Lower leg skin (tissue), 4 donors: ENCODE measurements at regions not wholly inside any gene's neighbourhood (a gene's known extent, or its start where the extent isn't known, plus 50 kb on each side); places are given as distances from the start of the nearest gene placed in this dataset.

Experiments
- DNase-seq, 2 donors: peaks; one replicate each; pipeline ENCODE4 v3.0.0-alpha.2; 2019; ENCODE audit warnings: low spot score in 2 of 2
- H3K4me3 ChIP-seq: fragments of 200-600 bp; sonication (generic); 2 replicates; pipeline ENCODE4 v1.5.1; 2017; ENCODE audit warnings: mild to moderate bottlenecking, low read depth; ENCODE audit not compliant: poor library complexity, severe bottlenecking
- POLR2A ChIP-seq, 2 donors: fragments of 450-650 bp; IDR thresholded peaks; one replicate each; pipeline ENCODE4 v1.6.1; 2016 to 2017; ENCODE audit warnings: antibody characterized with exemption in 2 of 2, mild to moderate bottlenecking in 1 of 2, moderate library complexity in 1 of 2
- WGBS, 2 donors: methylation state at CpG; one replicate each; pipeline ENCODE4 v1.1.5; 2018; 5-methylcytosine and 5-hydroxymethylcytosine counted together
- intact Hi-C: fragments of 100-400 bp; cut with DNase I; formaldehyde crosslinking; loops from one replicate; pipeline ENCODE4 v1.15.0; 2023; ENCODE audit warnings: low total_unique reads
- TF ChIP-seq, protein P1 (sequence below), 3 donors: fragments of 450-650 bp; IDR thresholded peaks; one replicate each; pipeline ENCODE4 v1.5.1; 2016; ENCODE audit warnings: antibody characterized with exemption in 3 of 3, mild to moderate bottlenecking in 3 of 3, moderate library complexity in 2 of 3

DNA sequence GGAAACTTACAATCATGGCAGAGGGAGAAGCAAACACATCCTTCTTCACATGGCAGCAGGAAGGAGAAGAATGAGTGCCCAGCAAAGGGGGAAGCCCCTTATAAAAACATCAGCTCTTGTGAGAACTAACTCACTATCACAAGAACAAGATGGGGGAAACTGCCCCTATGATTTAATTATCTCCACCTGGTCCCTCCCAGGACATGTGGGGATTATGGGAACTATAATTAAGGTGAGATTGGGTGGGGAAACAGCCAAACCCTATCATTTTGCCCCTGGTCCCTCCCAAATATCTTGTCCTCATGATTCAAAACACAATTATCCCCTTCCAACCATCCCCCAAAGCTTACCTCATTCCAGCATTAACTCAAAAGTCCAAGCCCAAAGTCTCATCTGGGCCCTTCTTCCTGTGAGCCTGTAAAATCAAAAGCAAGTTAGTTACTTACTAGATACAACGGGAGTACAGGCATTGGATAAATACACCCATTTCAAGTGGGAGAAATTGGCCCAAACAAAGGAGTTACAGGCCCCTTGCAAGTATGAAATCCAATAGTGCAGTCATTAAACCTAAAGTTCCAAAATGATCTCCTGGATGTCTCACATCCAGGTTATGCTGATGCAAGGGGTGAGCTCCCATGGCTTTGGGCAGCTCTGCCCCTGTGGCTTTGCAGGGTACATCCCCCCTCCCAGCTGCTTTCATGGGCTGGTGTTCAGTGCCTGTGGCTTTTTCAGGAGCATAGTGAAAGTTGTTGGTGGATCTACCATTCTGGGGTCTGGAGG, 122.3 kb downstream of the MYCN start:
- 75 to 77% methylated on average over 1 of the region's 1 CpG for WGBS, 2 donors
- H3K4me3 ChIP-seq, result no peak overlapping the region
- DNase-seq, result no peak
- TF ChIP-seq POLR2A (IDR thresholded peaks at IDR 0.05), result no peak
- TF ChIP-seq, protein P1, sequence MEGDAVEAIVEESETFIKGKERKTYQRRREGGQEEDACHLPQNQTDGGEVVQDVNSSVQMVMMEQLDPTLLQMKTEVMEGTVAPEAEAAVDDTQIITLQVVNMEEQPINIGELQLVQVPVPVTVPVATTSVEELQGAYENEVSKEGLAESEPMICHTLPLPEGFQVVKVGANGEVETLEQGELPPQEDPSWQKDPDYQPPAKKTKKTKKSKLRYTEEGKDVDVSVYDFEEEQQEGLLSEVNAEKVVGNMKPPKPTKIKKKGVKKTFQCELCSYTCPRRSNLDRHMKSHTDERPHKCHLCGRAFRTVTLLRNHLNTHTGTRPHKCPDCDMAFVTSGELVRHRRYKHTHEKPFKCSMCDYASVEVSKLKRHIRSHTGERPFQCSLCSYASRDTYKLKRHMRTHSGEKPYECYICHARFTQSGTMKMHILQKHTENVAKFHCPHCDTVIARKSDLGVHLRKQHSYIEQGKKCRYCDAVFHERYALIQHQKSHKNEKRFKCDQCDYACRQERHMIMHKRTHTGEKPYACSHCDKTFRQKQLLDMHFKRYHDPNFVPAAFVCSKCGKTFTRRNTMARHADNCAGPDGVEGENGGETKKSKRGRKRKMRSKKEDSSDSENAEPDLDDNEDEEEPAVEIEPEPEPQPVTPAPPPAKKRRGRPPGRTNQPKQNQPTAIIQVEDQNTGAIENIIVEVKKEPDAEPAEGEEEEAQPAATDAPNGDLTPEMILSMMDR (IDR thresholded peaks at IDR 0.05), result no peak
- intact Hi-C loops, result no loop called here

DNA sequence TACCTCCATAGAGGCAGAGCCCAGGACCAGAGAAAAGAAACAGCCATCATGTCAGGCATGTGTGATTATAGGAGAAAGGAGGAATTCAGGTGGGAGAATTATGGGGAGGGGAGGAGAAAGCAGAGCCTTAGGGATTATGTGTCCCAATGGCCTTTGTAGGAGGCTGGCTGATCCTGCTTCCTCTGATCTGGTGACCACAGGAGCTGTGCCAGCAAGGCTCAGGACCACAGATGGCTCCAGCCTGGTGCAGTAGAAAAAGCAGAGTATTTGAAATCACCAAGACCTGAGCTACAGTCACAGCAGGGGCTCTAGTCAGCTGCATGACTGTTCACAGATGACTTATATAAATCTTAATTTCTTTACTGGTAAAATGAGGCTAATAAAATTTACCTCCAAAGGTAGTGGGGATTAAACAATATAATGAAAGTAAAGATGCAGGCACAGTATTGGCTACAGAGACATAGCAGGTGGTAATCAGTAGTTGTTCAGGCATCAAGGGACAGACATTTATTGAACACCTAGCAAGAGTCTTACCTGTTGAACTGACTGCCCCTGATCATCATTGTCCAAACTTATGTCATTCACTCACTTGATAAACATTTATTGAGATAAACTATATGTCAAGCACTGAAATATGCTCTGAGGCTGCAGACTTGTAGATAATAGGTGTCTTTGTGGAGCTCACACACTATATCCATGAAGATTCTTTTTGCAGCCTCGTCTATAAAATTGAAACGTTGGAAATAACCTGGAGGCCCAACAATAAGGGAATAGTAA, 121.3 kb downstream of the MYCN start:
- H3K4me3 ChIP-seq, result no peak overlapping the region
- WGBS, 2 donors, result 67 to 77% methylated on average over 2 of the region's 2 CpGs
- intact Hi-C loops, result no loop called here
- no peak for TF ChIP-seq POLR2A (IDR thresholded peaks at IDR 0.05)
- TF ChIP-seq, protein P1 (IDR thresholded peaks at IDR 0.05), result no peak
- no peak for DNase-seq

DNA sequence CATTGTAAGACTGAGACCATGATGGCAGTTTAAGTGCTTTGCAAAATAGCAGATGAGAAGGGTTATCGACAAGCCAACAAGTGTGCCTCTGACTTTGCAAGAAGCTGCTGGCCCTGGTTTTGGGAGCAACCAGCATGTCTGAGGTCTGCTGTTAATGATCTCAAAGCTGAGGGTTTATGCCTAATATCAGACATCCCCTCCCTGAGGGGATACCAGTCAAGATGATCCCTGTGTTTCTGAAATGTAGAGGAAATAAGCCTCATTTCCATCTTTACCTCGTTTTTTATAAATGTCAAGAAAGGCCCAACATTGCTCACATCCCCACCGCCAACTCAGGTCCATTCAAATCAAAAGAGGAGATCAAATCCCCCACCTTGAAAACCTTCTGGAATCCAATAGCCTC, 120.6 kb downstream of the MYCN start:
- WGBS, 2 donors, result 76 to 84% methylated on average over 3 of the region's 3 CpGs
- no peak overlapping the region for H3K4me3 ChIP-seq
- intact Hi-C loops, result no loop called here
- no peak for DNase-seq
- TF ChIP-seq, protein P1 (IDR thresholded peaks at IDR 0.05), result no peak
- TF ChIP-seq POLR2A (IDR thresholded peaks at IDR 0.05), result no peak

DNA sequence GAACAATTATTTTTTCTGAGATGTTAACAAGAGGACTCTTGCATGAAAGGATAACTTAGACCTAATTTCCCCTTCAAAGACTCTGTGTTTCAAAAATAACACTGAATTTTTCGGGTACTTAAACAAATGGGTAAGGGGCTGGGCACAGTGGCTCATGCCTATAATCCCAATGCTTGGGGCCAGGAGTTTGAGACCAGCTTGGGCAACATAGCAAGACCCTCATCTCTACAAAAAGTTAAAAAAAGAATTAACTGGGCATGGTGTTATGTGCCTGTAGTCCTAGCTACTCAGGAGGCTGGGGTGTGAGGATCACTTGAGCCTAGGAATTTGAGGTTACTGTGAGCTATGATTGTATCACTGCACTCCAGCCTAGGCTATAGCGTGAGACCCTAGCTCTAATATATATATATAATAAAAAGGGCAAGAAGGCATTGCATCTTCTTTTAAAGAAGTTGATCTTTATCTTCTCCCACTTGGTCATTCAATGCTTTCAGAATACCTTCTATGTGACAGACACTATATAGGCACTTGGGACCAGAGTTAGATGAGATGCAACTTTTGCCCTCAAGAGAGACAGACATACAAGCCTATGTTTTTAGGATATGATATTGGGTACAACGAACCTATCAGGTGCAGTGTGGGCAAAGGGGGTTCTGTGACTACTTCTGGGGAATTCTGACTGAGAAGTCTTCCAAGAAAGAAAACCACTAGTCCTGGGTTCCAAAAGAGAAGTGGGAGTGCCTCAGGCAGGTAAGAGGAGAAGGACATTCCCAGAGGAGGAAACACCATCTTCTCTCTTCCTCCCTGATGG, 120.0 kb downstream of the MYCN start:
- intact Hi-C loops, result no loop called here
- DNase-seq, result no peak
- no peak overlapping the region for H3K4me3 ChIP-seq
- 84 to 86% methylated on average over 3 of the region's 3 CpGs for WGBS, 2 donors
- TF ChIP-seq, protein P1 (IDR thresholded peaks at IDR 0.05), result no peak
- no peak for TF ChIP-seq POLR2A (IDR thresholded peaks at IDR 0.05)

DNA sequence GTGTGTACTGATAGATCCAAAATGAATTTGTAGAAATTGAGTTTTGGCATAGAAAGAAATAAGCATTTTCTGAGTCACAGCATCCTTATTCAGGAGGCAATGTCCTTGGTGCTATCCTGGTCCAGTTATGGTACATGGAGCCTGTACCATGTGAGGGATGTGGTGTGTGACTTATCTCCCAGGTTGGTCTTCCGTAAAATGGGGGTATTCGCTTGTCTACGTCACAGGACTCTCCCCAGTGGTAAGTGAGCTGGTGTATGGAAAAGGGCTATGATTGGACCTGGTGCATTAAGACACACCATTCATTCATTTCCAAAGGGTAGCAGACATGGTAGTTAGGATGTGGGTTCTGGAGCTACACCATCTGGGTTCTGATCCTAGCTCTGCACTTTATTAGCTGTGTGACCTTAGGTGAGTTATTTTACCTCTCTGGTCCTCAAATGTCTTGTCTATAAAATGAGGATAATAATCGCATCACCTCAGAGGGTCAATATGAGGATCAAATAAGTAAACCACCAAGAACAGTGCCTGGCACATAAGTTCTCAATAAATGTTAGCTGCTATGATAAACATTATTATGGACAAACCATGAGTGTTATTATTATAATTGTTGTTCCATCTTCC, 119.2 kb downstream of the MYCN start:
- intact Hi-C loops, result no loop called here
- TF ChIP-seq, protein P1 (IDR thresholded peaks at IDR 0.05), result no peak
- TF ChIP-seq POLR2A (IDR thresholded peaks at IDR 0.05), result no peak
- WGBS, 2 donors, result 93 to 94% methylated on average over 4 of the region's 4 CpGs
- no peak for DNase-seq
- no peak overlapping the region for H3K4me3 ChIP-seq
